HCT116 (cell line): ENCODE measurements at regions not wholly inside any gene's neighbourhood (a gene's known extent, or its start where the extent isn't known, plus 50 kb on each side); places are given as distances from the start of the nearest gene placed in this dataset.

Experiments used
- ATAC-seq: fragments of 200-7000 bp; cut with Tn5 transposase; 2 replicates; pipeline ENCODE4 v1.9.1; 2020; ENCODE audit warnings: mild to moderate bottlenecking, moderate library complexity
- BruUV-seq: library from RNA; stranded (reverse); fragments of 400-500 nt; replicated peaks from 2 replicates; lab custom pipeline; 2021; lab: Mats Ljungman, UMichigan
- CTCF ChIA-PET: fragments of 300-600 bp; sonication (Branson Sonifier 250); formaldehyde crosslinking; loops from one replicate; lab custom pipeline; 2021; ENCODE audit warnings: antibody characterized with exemption; lab: Charles Lee
- POLR2A ChIA-PET: fragments of 300-600, 350-600 bp; sonication (Branson Sonifier 250); formaldehyde crosslinking; loops from one replicate; lab custom pipeline; 2021; ENCODE audit warnings: antibody characterized with exemption; lab: Charles Lee
- RAD21 ChIA-PET, 2 experiments: fragments of 300-600 bp; sonication (Branson Sonifier 250); formaldehyde crosslinking; loops; one replicate each; lab custom pipeline; 2023; ENCODE audit warnings: low total read pairs in 2 of 2; ENCODE audit not compliant: uncharacterized antibody in 2 of 2, unreplicated experiment in 2 of 2, low non-redundant PET in 1 of 2; lab: Charles Lee
- DNase-seq: peaks from one replicate; pipeline ENCODE4 v3.0.0-alpha.2; 2010; ENCODE audit warnings: low read depth, low spot score
- H2AFZ ChIP-seq: fragments of 200-600 bp; shearing (Covaris generic), sonication (generic); 2 replicates; pipeline ENCODE4 v1.6.1; 2017; ENCODE audit warnings: low read depth, mixed run types, mixed read lengths, antibody characterized with exemption, low read length; ENCODE audit not compliant: poor library complexity, severe bottlenecking
- H3K27ac ChIP-seq: 2 replicates; pipeline ENCODE4 v1.5.1; 2012; ENCODE audit warnings: low read depth, low read length
- H3K27me3 ChIP-seq: fragments of 200-600 bp; sonication (generic); 2 replicates; pipeline ENCODE4 v1.6.1; 2016; ENCODE audit warnings: mixed run types, low read length, mixed read lengths; ENCODE audit not compliant: insufficient read depth
- H3K36me3 ChIP-seq, 2 experiments: fragments of 200-500 bp in 1 of 2; fragments of 200-600 bp in 1 of 2; sonication (Bioruptor generic) in 1 of 2; sonication (generic) in 1 of 2; 2 replicates each; pipeline versions ENCODE4 v1.5.1 to v1.6.1; 2014 to 2016; ENCODE audit warnings: low read length in 2 of 2, inconsistent platforms in 1 of 2, mixed read lengths in 1 of 2, mixed run types in 1 of 2; ENCODE audit not compliant: insufficient read depth in 2 of 2, control insufficient read depth in 1 of 2
- H3K4me1 ChIP-seq, 2 experiments: fragments of 200-600 bp in 1 of 2; sonication (generic) in 1 of 2; 2 replicates each; pipeline versions ENCODE4 v1.5.1 to v1.6.1; 2012 to 2017; ENCODE audit warnings: low read length in 2 of 2, inconsistent platforms in 1 of 2, mild to moderate bottlenecking in 1 of 2, mixed read lengths in 1 of 2, mixed run types in 1 of 2, moderate library complexity in 1 of 2; ENCODE audit not compliant: insufficient read depth in 2 of 2, control insufficient read depth in 1 of 2
- H3K4me2 ChIP-seq: fragments of 200-600 bp; sonication (generic); 2 replicates; pipeline ENCODE4 v1.6.1; 2017; ENCODE audit warnings: mixed run types, low read length, mixed read lengths
- H3K4me3 ChIP-seq, 2 experiments: fragments of 200-600 bp in 1 of 2; sonication (generic) in 1 of 2; replicated peaks in 1 of 2; 2 replicates each; pipeline ENCODE4 v1.5.1; 2011 to 2016; ENCODE audit warnings: low read length in 2 of 2, control low read depth in 1 of 2, low read depth in 1 of 2, mild to moderate bottlenecking in 1 of 2, mixed read lengths in 1 of 2, mixed run types in 1 of 2
- H3K79me2 ChIP-seq: fragments of 200-600 bp; sonication (generic); 2 replicates; pipeline ENCODE4 v1.6.1; 2017; ENCODE audit warnings: mild to moderate bottlenecking, mixed run types, low read length, moderate library complexity, mixed read lengths; ENCODE audit not compliant: insufficient read depth
- H3K9ac ChIP-seq: fragments of 200-600 bp; sonication (generic); 2 replicates; pipeline ENCODE4 v1.6.1; 2016; ENCODE audit warnings: low read length, mixed read lengths
- H3K9me2 ChIP-seq: fragments of 200-600 bp; sonication (generic), shearing (Covaris generic); 2 replicates; pipeline ENCODE4 v1.6.1; 2017; ENCODE audit warnings: mixed run types, mild to moderate bottlenecking, moderate library complexity; ENCODE audit not compliant: insufficient read depth
- H3K9me3 ChIP-seq, 2 experiments: fragments of 200-500 bp in 1 of 2; fragments of 200-600 bp in 1 of 2; sonication (Bioruptor generic) in 1 of 2; sonication (generic) in 1 of 2; 2 replicates each; pipeline ENCODE4 v1.6.1; 2014 to 2017; ENCODE audit warnings: low read length in 2 of 2, mixed read lengths in 2 of 2, inconsistent platforms in 1 of 2, low read depth in 1 of 2, mild to moderate bottlenecking in 1 of 2, mixed run types in 1 of 2, moderate library complexity in 1 of 2; ENCODE audit not compliant: control insufficient read depth in 1 of 2, insufficient read depth in 1 of 2
- H4K20me1 ChIP-seq: fragments of 200-600 bp; sonication (generic), shearing (Covaris generic); 2 replicates; pipeline ENCODE4 v1.6.1; 2017; ENCODE audit warnings: mixed run types, mild to moderate bottlenecking, moderate library complexity; ENCODE audit not compliant: insufficient read depth
- CBX3 ChIP-seq: IDR thresholded peaks from 2 replicates; pipeline ENCODE4 v1.6.1; 2012; ENCODE audit warnings: low read depth
- ELF1 ChIP-seq: IDR thresholded peaks from 2 replicates; pipeline ENCODE4 v1.6.1; 2012; ENCODE audit warnings: low read depth, borderline replicate concordance
- EZH2 ChIP-seq: fragments of 200-600 bp; sonication (generic); IDR thresholded peaks from 2 replicates; pipeline ENCODE4 v1.6.1; 2017; ENCODE audit warnings: antibody characterized with exemption, mixed run types
- EZH2phosphoT487 ChIP-seq: fragments of 200-600 bp; IDR thresholded peaks from 2 replicates; pipeline ENCODE4 v1.6.1; 2018; ENCODE audit warnings: antibody characterized with exemption, borderline replicate concordance
- FOSL1 ChIP-seq: IDR thresholded peaks from 2 replicates; pipeline ENCODE4 v1.6.1; 2012; ENCODE audit warnings: low read depth
- POLR2A ChIP-seq: IDR thresholded peaks from 2 replicates; pipeline ENCODE4 v1.7.0; 2011; ENCODE audit warnings: borderline replicate concordance; ENCODE audit not compliant: insufficient read depth, insufficient read length; ENCODE audit errors: extremely low read depth
- POLR2AphosphoS5 ChIP-seq: IDR thresholded peaks from 2 replicates; pipeline ENCODE4 v1.6.1; 2011; ENCODE audit warnings: mild to moderate bottlenecking, low read depth, low read length, moderate library complexity
- RAD21 ChIP-seq: IDR thresholded peaks from 2 replicates; pipeline ENCODE4 v1.6.1; 2012; ENCODE audit warnings: low read depth, mild to moderate bottlenecking
- SP1 ChIP-seq: IDR thresholded peaks from 2 replicates; pipeline ENCODE4 v1.6.1; 2012; ENCODE audit warnings: low read depth
- TCF7L2 ChIP-seq: IDR thresholded peaks from 2 replicates; pipeline ENCODE4 v1.7.0; 2011; ENCODE audit warnings: borderline replicate concordance, inconsistent platforms; ENCODE audit not compliant: insufficient read depth, insufficient read length; ENCODE audit errors: extremely low read depth
- YY1 ChIP-seq: IDR thresholded peaks from 2 replicates; pipeline ENCODE4 v1.6.1; 2011; ENCODE audit warnings: low read length, low read depth, moderate library complexity, mild to moderate bottlenecking; ENCODE audit not compliant: insufficient replicate concordance; ENCODE audit errors: extremely low read depth
- ZNF274 ChIP-seq: fragments of 200-500 bp; sonication (Bioruptor generic); IDR thresholded peaks from 2 replicates; pipeline ENCODE4 v1.6.1; 2014; ENCODE audit warnings: mild to moderate bottlenecking, low read depth, low read length, inconsistent platforms
- intact Hi-C: fragments of 100-400 bp; cut with micrococcal nuclease; formaldehyde crosslinking; loops from 2 replicates; pipeline ENCODE4 v1.10.0; 2022
- TF ChIP-seq, protein P1 (sequence below), 3 experiments: fragments of 200-600 bp in 1 of 3; sonication (generic) in 1 of 3; IDR thresholded peaks in 2 of 3; conservative IDR thresholded peaks in 1 of 3; 2 replicates each; pipeline ENCODE4 v1.5.1; 2012 to 2017; ENCODE audit warnings: low read depth in 2 of 3, low read length in 2 of 3, antibody characterized with exemption in 1 of 3, borderline replicate concordance in 1 of 3, control low read depth in 1 of 3, mild to moderate bottlenecking in 1 of 3, mixed read lengths in 1 of 3, mixed run types in 1 of 3, moderate library complexity in 1 of 3; ENCODE audit not compliant: insufficient read depth in 1 of 3

DNA sequence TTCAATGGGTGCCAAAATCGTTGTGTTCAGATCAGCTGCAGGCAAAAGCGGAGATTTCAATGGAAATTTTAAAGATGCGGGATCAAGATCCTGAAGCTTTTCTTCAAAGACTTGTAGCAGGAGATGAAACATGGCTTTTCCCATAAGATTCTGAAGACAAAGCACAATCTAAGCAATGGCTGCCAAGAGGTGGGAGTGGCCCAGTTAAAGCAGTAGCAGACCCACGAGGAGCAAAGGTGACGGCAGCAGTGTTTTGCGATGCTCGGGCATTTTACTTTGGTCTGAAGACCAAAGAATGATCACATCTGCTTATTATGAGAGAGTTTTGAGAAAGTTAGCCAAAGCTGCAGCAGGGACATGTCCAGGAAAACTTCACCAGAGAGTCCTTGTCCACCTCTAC, 222.9 kb downstream of the DSC3 start:
- no TSS peak for BruUV-seq
- no peaks in the 10 kb centered on the region for H3K36me3 ChIP-seq
- ChIA-PET POLR2A (no interaction called here), CTCF (no interaction called here), RAD21 (no interaction called here)
- H3K4me3 ChIP-seq: no peak overlapping the region
- intact Hi-C loops: no loop called here
- DNase-seq: no peak
- H4K20me1 ChIP-seq: no peaks in the 10 kb centered on the region
- H3K9me3 ChIP-seq: no peaks in the 10 kb centered on the region; a peak in 1 of 4 replicates
- no peak overlapping the region for H3K9ac ChIP-seq
- no peaks in the 10 kb centered on the region for H3K79me2 ChIP-seq
- no peaks in the 10 kb centered on the region for H3K9me2 ChIP-seq
- no peak overlapping the region for H3K4me2 ChIP-seq
- H3K27ac ChIP-seq: no peak overlapping the region
- ATAC-seq: no peak
- no peaks in the 10 kb centered on the region for H3K27me3 ChIP-seq
- TF ChIP-seq POLR2AphosphoS5 (no peak), RAD21 (no peak), POLR2A (no peak)
- no peak overlapping the region for H2AFZ ChIP-seq
- H3K4me1 ChIP-seq: no peaks in the 10 kb centered on the region

DNA sequence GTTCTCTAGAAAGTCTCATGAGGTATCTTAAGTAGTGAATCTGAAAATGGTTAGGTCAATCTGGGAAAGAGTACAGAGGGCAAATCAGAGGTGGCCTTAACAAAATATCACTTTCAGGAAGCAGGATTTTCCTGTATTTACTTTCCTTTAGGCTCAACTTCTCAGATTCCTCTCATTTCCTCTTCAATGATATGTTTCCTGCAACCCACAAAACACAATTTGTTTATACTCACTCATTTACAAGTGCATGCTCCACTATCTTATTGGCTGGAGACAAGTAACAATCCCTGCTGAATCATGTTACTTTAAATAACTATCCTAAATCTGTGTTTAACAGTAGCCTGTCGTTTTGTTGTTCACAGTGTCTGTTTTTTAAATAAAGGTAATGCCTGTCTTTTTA, 228.1 kb downstream of the DSC3 start:
- H3K9me2 ChIP-seq: no peaks in the 10 kb centered on the region
- H3K9ac ChIP-seq: no peak overlapping the region
- TF ChIP-seq FOSL1: no peak
- no peak for TF ChIP-seq TCF7L2
- no peak for TF ChIP-seq CBX3
- TF ChIP-seq YY1: no peak
- no peak for TF ChIP-seq SP1
- no peak for TF ChIP-seq EZH2phosphoT487
- TF ChIP-seq POLR2AphosphoS5: no peak
- TF ChIP-seq RAD21: no peak
- TF ChIP-seq, protein P1, sequence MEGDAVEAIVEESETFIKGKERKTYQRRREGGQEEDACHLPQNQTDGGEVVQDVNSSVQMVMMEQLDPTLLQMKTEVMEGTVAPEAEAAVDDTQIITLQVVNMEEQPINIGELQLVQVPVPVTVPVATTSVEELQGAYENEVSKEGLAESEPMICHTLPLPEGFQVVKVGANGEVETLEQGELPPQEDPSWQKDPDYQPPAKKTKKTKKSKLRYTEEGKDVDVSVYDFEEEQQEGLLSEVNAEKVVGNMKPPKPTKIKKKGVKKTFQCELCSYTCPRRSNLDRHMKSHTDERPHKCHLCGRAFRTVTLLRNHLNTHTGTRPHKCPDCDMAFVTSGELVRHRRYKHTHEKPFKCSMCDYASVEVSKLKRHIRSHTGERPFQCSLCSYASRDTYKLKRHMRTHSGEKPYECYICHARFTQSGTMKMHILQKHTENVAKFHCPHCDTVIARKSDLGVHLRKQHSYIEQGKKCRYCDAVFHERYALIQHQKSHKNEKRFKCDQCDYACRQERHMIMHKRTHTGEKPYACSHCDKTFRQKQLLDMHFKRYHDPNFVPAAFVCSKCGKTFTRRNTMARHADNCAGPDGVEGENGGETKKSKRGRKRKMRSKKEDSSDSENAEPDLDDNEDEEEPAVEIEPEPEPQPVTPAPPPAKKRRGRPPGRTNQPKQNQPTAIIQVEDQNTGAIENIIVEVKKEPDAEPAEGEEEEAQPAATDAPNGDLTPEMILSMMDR (IDR thresholded peaks at IDR 0.05 in 2 of 3, conservative IDR thresholded peaks at IDR 0.05 in 1 of 3; ENCODE audit: borderline replicate concordance in 1 of 3, insufficient read depth in 1 of 3, low read depth in 2 of 3, low read length in 2 of 3): no peak
- TF ChIP-seq ZNF274: no peak
- TF ChIP-seq ELF1: no peak
- no peak for TF ChIP-seq EZH2
- TF ChIP-seq, all 23 proteins: peak for 0
- no peaks in the 10 kb centered on the region for H3K27me3 ChIP-seq
- H3K9me3 ChIP-seq: no peaks in the 10 kb centered on the region; a peak in 1 of 4 replicates
- ATAC-seq (no peak), DNase-seq (no peak)
- ChIA-PET RAD21 (no interaction called here), POLR2A (no interaction called here), CTCF (no interaction called here)
- no peaks in the 10 kb centered on the region for H3K79me2 ChIP-seq
- no peak overlapping the region for H3K4me3 ChIP-seq
- H3K4me1 ChIP-seq: no peaks in the 10 kb centered on the region
- no peak overlapping the region for H3K4me2 ChIP-seq
- H3K36me3 ChIP-seq: no peaks in the 10 kb centered on the region
- H2AFZ ChIP-seq: no peak overlapping the region
- H3K27ac ChIP-seq: no peak overlapping the region
- BruUV-seq: no TSS peak
- intact Hi-C loops: no loop called here
- no peaks in the 10 kb centered on the region for H4K20me1 ChIP-seq
